OCI-M1 (cell line): ENCODE measurements at regions not wholly inside any gene's neighbourhood (a gene's known extent, or its start where the extent isn't known, plus 50 kb on each side); places are given as distances from the start of the nearest gene placed in this dataset.

ENCODE experiments used
- DNase-seq: peaks from one replicate; lab custom pipeline; 2025; lab: John Stamatoyannopoulos, UW

DNA sequence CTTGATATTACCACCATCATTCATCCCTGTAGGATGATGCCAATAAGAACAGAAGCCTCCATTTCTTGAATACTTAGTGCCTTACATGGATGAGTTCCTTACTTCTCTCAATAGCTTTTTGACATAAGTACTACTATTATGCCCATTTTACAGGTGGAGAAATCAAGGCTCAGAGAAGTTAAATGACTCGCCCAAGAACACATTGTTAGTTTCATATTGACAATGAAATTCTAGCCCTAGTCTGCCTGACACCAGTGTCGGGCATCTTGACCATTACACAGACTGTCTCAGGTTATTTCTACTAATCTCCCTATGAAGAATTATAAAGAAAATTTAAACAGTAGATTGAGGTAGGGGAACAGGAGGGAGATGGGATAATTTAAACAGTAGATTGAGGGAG, 52.5 kb upstream of the ARL8B start:
- DNase-seq, result no peak

DNA sequence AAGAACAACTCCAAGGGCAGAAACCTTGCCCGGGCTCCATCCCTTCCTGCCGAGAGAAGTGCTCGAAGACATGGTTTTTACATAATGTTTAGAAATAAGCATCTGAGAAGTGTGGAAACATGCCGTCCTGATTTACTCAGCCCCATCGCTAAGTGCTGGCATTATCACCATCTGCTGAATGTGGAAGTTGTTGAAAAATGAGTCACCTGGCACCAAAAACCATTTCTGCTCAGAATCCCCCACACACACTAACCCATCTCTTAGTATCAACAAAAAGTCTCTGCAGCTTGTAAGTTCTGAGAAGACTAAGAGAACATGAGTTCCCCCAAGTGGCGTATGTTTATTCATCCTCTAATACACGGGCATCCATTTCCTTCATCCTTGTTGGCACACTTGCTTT, 51.0 kb upstream of the ARL8B start:
- peak; percentile 30 for DNase-seq

DNA sequence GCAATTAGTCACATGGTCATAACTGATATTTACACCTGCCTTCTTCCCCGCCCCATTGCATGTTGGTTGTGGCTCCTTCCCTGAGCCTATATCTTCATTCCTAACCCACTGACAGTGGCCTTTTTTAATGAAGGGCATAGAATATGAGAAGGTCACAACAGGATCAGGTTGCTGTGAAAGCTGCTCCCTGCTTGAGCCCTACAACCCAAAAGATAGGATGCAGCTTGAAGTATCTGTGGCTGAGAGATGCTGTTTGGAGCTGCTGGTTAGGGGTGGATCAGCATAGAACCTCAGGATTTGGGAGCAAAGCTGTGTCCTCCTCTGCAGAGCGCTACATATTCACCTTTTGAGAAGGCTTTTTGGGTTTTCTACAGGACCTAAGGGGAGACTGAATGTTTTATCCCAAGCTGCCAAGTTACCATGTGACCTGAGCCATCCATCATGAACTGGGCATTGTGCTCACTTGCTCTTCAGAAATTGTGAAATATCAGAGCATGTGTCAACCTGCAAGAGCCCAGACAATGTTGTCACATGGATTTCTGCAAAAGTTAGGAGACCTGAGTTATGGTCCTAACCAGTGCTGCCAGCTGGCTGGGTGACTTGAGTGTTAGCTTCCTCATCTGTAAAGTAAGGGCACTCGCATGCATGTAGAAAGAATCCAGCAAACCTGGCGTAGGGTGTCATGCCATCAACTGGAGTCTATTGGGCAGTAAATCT, 49.8 kb upstream of the ARL8B start:
- DNase-seq, result no peak
